ENCODE measurements at regions not wholly inside any gene's neighbourhood (a gene's known extent, or its start where the extent isn't known, plus 50 kb on each side); places are given as distances from the start of the nearest gene placed in this dataset.
"Not testable (repeated sequence)": the region's sequence is repeated elsewhere in the genome, so short reads cannot be mapped to it uniquely, and the experiment has no call there.

DNA sequence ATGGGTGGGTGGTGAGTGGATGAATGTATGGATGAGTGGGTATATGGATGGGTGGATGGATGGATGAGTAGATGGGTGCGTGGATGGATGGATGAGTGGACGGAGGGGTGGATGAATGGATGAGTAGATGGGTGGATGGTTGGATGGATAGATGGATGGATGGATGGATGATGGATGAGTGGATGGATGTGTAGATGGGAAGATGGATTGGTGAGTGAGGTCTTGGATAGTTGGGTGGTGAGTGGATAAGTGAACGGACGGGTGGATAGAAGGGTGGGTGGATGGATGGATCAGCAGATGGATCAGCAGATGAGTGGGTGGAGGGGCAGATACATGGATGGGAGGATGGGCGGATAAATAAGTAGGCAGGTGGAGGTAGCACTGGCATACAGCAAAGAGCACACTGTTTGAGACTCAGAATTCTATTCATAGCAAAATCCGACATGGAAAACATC, 163.5 kb downstream of the C9orf50 start:
- DNase-seq (ENCODE audit: low read depth), result no peak

- DNase-seq (ENCODE audit: low read depth), result no peak
Observed at GRCh38 chr9:129456549-129457324, 164.2 kb downstream of the C9orf50 start.

DNA sequence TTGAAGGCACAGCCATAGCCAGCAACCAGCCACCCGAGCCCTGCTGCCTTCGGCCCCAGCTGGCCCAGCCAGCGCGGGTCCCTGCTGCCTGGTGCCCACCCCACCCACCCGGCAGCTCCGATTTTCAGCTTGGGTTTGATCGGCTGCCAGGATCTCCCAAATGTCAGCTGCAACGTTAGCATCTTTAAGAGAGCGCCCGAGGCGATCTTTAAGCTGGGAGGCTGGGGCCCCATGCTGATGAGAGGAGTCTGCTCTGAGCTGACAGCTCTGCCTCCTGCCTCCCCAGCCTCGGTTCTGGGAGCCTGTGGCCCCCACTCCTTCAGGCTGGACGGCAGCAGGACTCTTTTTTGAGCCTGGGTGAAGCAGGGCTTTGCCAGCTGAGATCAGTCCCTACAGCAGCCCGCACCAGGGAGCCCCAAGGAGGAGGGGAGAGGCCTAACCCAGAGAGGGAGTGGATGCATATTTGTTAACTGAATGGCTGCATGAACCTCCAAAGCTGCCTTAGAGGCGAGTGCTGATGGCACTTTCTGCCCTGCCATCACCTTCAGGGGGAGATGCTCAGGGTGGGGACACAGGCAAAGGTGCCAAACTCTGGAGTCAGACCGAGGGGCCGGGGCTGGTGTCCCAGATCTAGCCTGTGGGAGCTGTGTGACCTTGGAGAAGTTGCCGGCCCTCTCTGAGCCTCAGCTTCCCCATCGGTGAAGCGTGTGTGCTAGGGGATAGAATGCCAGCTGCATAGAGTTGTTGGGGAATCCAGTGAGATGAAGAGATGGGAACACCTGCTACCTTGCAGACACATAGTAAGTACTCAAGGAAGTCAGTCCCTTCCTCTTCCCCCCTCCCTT, 165.5 kb downstream of the C9orf50 start:
- DNase-seq (ENCODE audit: low read depth), result no peak

DNA sequence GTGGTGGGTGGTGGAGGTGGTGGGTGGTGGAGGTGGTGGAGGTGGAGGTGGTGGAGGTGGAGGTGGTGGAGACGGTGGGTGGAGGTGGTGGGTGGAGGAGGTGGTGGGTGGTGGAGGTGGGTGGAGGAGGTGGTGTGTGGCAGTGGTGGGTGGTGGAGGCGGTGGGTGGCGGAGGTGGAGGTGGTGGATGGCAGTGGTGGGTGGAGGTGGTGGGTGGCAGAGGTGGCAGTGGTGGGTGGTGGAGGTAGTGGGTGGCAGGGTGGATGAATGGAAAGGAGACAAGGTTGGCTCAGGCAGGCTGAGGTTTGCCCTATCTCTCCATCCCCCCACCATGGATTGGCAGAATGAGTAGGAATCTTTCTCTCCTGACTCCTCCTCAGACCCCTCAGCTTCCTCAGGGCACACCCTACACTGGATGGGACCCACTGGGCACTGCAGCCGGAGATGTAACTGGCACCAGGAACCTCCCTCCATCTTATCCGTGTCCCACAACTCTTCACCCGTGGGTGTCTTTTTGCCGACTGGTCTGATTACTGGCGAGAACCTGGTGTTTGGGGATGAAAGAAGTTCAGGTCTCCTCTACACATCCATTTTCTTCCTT, 166.3 kb downstream of the C9orf50 start:
- DNase-seq (ENCODE audit: low read depth), result no peak

- DNase-seq (ENCODE audit: low read depth), result no peak
Observed at GRCh38 chr9:129453734-129454133, 167.2 kb downstream of the C9orf50 start.

DNA sequence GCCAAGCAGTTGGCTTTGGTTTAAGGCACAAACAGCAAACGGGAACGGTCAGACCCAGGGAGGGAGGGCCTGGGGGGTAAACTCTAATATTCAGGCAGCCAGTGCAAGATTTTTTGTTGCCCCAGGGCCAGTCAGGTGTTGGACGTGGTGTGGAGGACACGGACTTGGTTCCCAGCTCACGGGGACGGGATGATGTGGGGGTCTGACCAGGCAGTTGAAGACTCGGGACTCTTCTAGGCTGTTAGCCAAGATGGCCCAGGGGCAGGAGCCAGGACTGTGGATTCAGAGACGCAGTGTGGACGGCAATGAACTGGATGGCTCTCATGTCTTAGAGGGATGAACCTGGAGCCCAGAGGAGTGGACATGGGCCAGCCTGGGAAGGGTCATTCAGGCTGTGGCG, 169.2 kb downstream of the C9orf50 start:
- no peak for DNase-seq (ENCODE audit: low read depth)

DNA sequence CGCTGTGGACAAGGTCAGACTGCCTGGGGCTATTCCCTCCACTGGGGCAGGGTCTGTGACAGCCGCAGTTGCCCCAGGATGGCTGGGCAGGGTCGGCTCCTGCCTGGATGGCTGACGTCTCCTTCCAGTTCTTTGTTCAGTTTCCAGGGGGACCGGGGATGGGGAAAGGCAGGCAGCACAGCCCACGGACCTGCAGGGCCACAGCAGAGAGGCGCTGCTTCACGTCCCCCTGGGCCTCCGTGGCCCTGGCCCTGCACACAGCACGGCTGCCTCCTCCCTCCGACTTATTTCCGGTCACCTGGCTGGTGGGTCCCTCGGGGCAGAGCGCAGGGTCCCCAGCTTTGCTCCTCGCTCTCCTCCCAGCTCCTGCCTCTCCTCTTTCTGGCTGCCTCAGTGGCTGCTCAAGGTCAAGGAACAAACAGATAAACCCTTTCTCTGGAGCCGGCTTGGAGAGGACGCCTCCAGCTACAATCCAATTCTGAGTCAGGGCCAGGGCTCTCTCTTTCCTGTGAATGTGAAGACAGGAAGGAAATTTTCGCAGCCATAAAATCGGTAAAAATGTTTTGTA, 169.7 kb downstream of the C9orf50 start:
- no peak for DNase-seq (ENCODE audit: low read depth)

GRCh38 chr9:129449066-129449465, 171.8 kb downstream of the C9orf50 start:
- no peak for DNase-seq (ENCODE audit: low read depth)

GRCh38 chr9:129446828-129447550, 173.9 kb downstream of the C9orf50 start:
- no peak for DNase-seq (ENCODE audit: low read depth)

DNA sequence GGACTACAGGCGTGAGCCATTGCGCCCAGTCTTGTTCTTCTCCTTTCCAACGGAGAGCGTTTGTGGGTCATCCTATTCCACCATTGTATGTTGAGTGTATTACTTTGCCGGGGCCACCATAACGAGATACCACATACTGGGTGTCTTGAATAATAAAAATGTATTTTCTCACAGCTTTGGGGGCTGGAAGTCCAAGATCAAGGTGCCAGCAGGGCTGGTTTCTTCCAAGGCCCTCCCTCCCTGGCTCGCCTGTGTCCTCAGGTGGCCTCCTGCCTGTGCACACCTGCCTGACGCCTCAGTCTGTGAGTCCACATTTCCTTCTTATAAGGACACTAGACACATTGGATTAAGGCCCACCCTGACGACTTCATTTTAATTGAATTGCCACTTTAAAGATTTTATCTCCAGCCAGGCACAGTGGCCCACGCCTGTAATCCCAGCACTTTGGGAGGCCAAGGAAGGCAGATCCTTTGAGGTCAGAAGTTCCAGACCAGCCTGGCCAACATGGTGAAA, 175.1 kb downstream of the C9orf50 start:
- no peak for DNase-seq (ENCODE audit: low read depth)

DNA sequence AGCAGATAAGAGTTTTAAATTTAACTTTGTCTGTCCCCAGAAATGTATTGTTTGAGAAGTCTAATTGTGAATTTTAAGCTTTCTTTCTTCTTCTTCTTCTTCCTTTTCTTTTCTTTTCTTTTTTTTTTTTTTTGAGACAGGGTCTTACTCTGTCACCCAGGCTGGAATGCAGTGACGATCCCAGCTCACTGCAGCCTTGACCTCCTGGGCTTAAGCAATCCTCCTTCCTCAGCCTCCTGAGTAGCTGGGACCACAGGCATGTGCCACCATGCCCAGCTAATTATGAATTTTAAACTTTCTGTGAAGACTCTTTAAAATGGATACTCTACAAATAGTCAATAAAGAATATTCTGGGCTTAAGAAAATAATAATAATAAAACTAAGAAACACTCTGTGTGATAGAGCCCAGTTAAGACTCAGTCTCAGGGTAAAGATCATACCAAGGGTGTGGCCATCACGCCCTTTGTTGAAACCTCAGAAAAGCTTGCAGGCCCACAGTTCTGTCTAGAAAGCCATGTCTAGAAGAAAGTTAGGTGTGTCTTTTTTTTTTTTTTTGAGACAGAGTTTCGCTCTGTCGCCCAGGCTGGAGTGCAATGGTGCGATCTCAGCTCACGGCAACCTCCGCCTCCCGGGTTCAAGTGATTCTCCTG, 177.3 kb downstream of the C9orf50 start:
- DNase-seq (ENCODE audit: low read depth), result not testable (repeated sequence)

DNA sequence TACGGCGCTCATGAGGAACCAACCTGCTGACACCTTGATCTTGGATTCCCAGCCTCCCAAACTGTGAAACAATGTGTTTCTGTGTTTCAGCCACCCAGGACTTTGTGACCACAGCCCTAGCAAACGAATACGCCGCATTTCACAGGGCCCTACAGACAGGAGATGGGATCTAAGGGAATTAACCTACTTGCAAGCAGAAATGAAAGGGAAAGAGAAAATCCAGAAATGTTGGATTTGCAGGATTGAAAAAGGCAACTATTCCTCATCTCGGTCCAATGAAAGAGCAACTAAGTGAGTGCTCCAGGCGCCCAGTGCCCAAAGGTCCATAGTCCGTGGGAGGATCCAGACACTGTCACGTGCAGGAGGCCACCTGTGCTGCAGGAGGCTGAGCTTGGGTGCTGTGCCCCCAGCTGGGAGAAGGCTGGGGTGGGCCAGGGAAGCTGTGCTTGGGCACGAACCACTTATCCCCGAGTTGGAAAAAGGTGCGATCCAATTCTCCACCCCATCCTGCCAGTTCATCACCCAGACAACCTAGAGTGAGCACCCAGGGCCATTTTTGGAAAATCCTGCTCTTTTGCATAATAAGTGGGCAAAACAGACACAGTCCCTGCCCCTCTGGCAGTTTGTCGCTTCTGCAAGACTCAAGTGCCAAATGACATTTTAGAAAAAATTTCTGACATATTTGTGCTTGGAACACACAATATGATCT, 177.9 kb downstream of the C9orf50 start:
- no peak for DNase-seq (ENCODE audit: low read depth)

GRCh38 chr9:129441852-129442251, 179.0 kb downstream of the C9orf50 start:
- DNase-seq (ENCODE audit: low read depth), result no peak

DNA sequence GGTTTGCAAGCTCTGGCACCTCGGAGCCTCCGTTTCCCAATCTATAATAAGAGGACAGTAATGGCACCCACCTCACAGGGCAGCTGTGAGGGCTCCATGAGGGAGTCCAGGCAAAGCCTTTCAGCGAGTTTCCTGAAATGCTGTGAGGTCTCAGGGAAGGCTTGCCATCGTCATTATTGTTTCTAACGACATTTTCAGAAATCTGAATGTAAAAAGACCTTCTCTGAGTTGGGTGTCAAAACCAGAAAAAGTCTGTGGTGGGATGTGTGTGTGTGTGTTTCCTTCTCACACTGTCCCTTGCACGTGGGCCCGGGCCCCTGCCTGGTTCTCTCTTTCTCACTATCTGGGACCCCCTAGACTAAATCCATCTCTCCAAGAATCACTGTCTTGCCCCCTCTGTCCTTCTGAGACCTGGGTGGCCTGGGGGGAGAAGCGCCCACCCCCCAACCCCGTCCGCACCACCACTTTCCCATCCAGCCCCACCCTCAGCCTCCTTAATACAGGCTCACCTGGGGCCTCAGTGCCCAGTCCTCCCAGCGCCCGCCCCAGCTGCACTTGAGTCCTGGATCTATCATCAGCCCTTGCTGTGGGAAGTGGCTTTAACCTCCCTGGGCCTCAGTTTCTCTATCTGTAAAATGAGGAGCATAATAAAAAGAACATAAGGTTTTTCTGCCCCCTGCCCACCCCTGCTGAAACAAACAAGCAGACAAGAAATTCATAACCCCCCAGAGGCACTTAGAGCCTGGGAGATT, 180.3 kb downstream of the C9orf50 start:
- no peak for DNase-seq (ENCODE audit: low read depth)

- no peak for DNase-seq (ENCODE audit: low read depth)
Observed at GRCh38 chr9:129439242-129439641, 181.7 kb downstream of the C9orf50 start.

DNA sequence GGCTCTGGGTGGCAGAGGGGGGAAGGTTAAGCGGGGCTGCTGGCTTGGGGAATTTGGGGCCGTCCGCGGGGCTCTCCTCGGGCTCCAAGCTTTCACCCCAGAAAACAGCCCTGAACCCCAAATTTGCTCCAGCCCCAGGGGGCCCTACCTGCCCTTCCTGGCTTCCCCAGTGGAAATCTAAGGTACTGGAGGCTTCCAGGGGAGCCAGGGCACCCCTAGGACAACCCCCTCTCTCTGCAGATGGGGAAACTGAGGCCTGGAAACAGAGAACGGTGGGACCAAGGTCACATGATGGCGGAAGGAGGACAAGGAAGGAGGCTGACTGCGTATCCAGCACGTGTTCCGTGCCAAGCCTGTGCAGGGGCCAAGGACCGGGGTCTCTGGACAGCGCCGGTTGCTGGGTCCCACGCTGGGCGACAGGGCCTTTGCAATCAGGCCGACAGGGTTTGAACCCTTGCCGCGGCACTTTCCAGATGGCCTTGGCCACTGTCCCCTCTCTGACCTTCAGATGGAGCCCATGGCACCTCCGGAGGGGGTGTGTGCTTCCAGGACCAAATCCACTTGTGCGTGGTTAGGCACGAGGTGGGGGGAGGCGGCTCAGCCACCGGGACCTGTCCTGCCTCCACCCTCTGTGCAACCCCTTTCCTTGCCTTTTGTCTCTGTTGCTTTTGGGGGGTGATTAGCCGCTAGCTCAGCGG, 183.1 kb downstream of the C9orf50 start:
- no peak for DNase-seq (ENCODE audit: low read depth)

GRCh38 chr9:129436751-129437625, 183.9 kb downstream of the C9orf50 start:
- no peak for DNase-seq (ENCODE audit: low read depth)
